ENCODE measurements at regions not wholly inside any gene's neighbourhood (a gene's known extent, or its start where the extent isn't known, plus 50 kb on each side); places are given as distances from the start of the nearest gene placed in this dataset.

GRCh38 chr2:18410543-18410942, 149.9 kb downstream of the RDH14 start:
- Histone ChIP-seq H4K20me1 (ENCODE audit: control insufficient read depth, insufficient read depth, insufficient read length) (no peaks in the 10 kb centered on the region), H2BK15ac (ENCODE audit: low read depth, low read length) (no peak overlapping the region), H3K4me2 (ENCODE audit: insufficient read depth, insufficient read length, low read length) (no peak overlapping the region), H3K79me2 (ENCODE audit: insufficient read depth, low read length) (no peaks in the 10 kb centered on the region), H3K9me3 (ENCODE audit: control insufficient read depth, low read depth, low read length) (no peaks in the 10 kb centered on the region), H4K5ac (ENCODE audit: insufficient read length, low read depth, low read length) (peak overlapping the region; percentile 24), H3K23me2 (ENCODE audit: insufficient read length, low read depth, low read length, poor library complexity, severe bottlenecking) (no peaks in the 10 kb centered on the region), H3K27me3 (ENCODE audit: insufficient read depth, low read length) (no peaks in the 10 kb centered on the region), H3K79me1 (ENCODE audit: insufficient read depth, low read depth, low read length, poor library complexity, severe bottlenecking) (no peaks in the 10 kb centered on the region), H3K56ac (ENCODE audit: insufficient read length, low read depth, low read length) (no peak overlapping the region), H3K14ac (ENCODE audit: insufficient read depth, low read length) (no peak overlapping the region), H3K27ac (ENCODE audit: insufficient read length, low read depth, low read length) (no peak overlapping the region), H2AK5ac (ENCODE audit: insufficient read length, low read length) (no peak overlapping the region), H2AFZ (ENCODE audit: low read length) (peak overlapping the region; percentile 2), H2BK12ac (ENCODE audit: insufficient read length, low read depth, low read length) (no peak overlapping the region), H3K9ac (ENCODE audit: extremely low read depth, insufficient read length, low read length) (no peak overlapping the region), H4K91ac (ENCODE audit: insufficient read length, low read depth, low read length) (no peak overlapping the region), H4K8ac (replicated peaks; ENCODE audit: insufficient read length, low read depth, low read length) (no peak overlapping the region), H3K23ac (ENCODE audit: insufficient read length, low read depth, low read length) (no peak overlapping the region), H2BK20ac (ENCODE audit: low read depth, low read length, poor library complexity, severe bottlenecking) (no peak overlapping the region), H3K4me1 (ENCODE audit: insufficient read depth, low read length) (no peaks in the 10 kb centered on the region), H3T11ph (ENCODE audit: low read length) (no peak overlapping the region), H3K4ac (ENCODE audit: low read depth, low read length) (no peak overlapping the region; the same call in 1 of the 2 replicates), H3K18ac (ENCODE audit: insufficient read length, low read depth, low read length) (no peak overlapping the region), H2BK5ac (ENCODE audit: insufficient read length, low read length) (no peak overlapping the region), H2BK120ac (ENCODE audit: low read depth, low read length, poor library complexity, severe bottlenecking) (no peak overlapping the region)
- Mint-ChIP-seq H3K36me3 (ENCODE audit: insufficient read depth in 1 of 3, low read depth in 3 of 3) (no peaks in the 10 kb centered on the region), H3K27me3 (ENCODE audit: low read depth) (no peaks in the 10 kb centered on the region), H3K9me3 (no peaks in the 10 kb centered on the region), H3K4me3 (no peak overlapping the region), H3K4me1 (peaks cover 0 to 2% of the 10 kb centered on the region in 2 experiments; a peak in 1 of 4 replicates), H3K27ac (no peak overlapping the region)
- TF ChIP-seq CTCF (conservative IDR thresholded peaks at IDR 0.05) = no peak
- no CpG with 5 or more reads among the region's 1 CpG for WGBS (ENCODE audit: extremely low coverage, insufficient read length, low lambda C conversion rate)
- DNase-seq = no peak
